Esophagus squamous epithelium (tissue), 4 donors: ENCODE measurements at regions not wholly inside any gene's neighbourhood (a gene's known extent, or its start where the extent isn't known, plus 50 kb on each side); places are given as distances from the start of the nearest gene placed in this dataset.

Experiments
- POLR2A ChIP-seq, 4 donors: fragments of 450-650 bp; IDR thresholded peaks; one replicate each; pipeline ENCODE4 v1.6.1; 2017; ENCODE audit warnings: antibody characterized with exemption in 4 of 4, mild to moderate bottlenecking in 4 of 4, moderate library complexity in 3 of 4
- TF ChIP-seq, protein P1 (sequence below), 6 experiments: fragments of 450-650 bp in 4 of 6; fragments of 200-600 bp in 2 of 6; sonication (generic) in 2 of 6; IDR thresholded peaks; one replicate each; pipeline ENCODE4 v1.5.1; 2016 to 2019; ENCODE audit warnings: antibody characterized with exemption in 6 of 6, mild to moderate bottlenecking in 4 of 6, moderate library complexity in 4 of 6

DNA sequence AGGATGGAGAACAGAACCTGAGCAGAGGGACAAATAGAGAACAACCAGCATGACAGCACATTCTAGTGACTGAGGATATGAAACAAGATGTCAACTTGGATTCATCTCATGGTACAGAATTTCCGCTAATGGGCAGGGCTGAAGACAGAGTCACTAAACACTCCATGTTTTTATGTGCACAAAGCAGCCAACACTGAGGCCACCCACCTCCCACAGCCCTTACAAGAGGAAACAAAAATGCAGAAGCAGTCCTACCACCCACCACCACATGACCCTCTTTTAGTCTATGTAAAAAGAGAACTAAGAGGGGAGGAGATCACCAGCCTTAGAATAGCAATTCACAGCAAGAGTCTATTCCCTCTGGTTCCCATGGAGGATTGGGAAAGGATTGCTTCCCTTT is 131.4 kb upstream of the UBE2E2 start:
- TF ChIP-seq POLR2A (IDR thresholded peaks at IDR 0.05): no peak
- TF ChIP-seq, protein P1, sequence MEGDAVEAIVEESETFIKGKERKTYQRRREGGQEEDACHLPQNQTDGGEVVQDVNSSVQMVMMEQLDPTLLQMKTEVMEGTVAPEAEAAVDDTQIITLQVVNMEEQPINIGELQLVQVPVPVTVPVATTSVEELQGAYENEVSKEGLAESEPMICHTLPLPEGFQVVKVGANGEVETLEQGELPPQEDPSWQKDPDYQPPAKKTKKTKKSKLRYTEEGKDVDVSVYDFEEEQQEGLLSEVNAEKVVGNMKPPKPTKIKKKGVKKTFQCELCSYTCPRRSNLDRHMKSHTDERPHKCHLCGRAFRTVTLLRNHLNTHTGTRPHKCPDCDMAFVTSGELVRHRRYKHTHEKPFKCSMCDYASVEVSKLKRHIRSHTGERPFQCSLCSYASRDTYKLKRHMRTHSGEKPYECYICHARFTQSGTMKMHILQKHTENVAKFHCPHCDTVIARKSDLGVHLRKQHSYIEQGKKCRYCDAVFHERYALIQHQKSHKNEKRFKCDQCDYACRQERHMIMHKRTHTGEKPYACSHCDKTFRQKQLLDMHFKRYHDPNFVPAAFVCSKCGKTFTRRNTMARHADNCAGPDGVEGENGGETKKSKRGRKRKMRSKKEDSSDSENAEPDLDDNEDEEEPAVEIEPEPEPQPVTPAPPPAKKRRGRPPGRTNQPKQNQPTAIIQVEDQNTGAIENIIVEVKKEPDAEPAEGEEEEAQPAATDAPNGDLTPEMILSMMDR (IDR thresholded peaks at IDR 0.05): no peak
